Ecto neural progenitor cell (in vitro differentiated cells): ENCODE measurements at regions not wholly inside any gene's neighbourhood (a gene's known extent, or its start where the extent isn't known, plus 50 kb on each side); places are given as distances from the start of the nearest gene placed in this dataset.
A peak's percentile ranks its signal among the peaks of the same experiment; 100 is the strongest.
"Not testable (repeated sequence)": the region's sequence is repeated elsewhere in the genome, so short reads cannot be mapped to it uniquely, and the experiment has no call there.

Experiments used
- DNase-seq: peaks from one replicate; pipeline ENCODE4 v3.0.0-alpha.2; 2018; ENCODE audit warnings: low spot score

- DNase-seq, result no peak
These were observed 840.8 kb downstream of the TBC1D32 start for GRCh38 chr6:120493505-120493904.

GRCh38 chr6:120489941-120490340 is 844.3 kb downstream of the TBC1D32 start:
- DNase-seq, result no peak

- no peak for DNase-seq
These were observed 850.1 kb downstream of the TBC1D32 start for GRCh38 chr6:120484146-120484545.

- DNase-seq, result no peak
These were observed 855.6 kb downstream of the TBC1D32 start for GRCh38 chr6:120478650-120479049.

GRCh38 chr6:120473804-120474203 is 860.5 kb downstream of the TBC1D32 start:
- DNase-seq, result no peak

- no peak for DNase-seq
These were observed 865.8 kb downstream of the TBC1D32 start for GRCh38 chr6:120468486-120468885.

- no peak for DNase-seq
These were observed 882.8 kb downstream of the TBC1D32 start for GRCh38 chr6:120451508-120451907.

- DNase-seq, result no peak
These were observed 886.7 kb downstream of the TBC1D32 start for GRCh38 chr6:120447605-120448004.

- DNase-seq, result not testable (repeated sequence)
These were observed 901.4 kb downstream of the TBC1D32 start for GRCh38 chr6:120432840-120433239.

- no peak for DNase-seq
These were observed 902.4 kb downstream of the TBC1D32 start for GRCh38 chr6:120431841-120432240.

GRCh38 chr6:120411394-120411793 is 922.9 kb downstream of the TBC1D32 start:
- no peak for DNase-seq

- DNase-seq, result no peak
These were observed 923.7 kb downstream of the TBC1D32 start for GRCh38 chr6:120410586-120410985.

- no peak for DNase-seq
These were observed 926.6 kb downstream of the TBC1D32 start for GRCh38 chr6:120407696-120408095.

GRCh38 chr6:120405947-120406346 is 928.3 kb downstream of the TBC1D32 start:
- DNase-seq, result no peak

- DNase-seq, result no peak
These were observed 938.5 kb downstream of the TBC1D32 start for GRCh38 chr6:120395784-120396183.

- no peak for DNase-seq
These were observed 939.0 kb downstream of the TBC1D32 start for GRCh38 chr6:120395330-120395729.

GRCh38 chr6:120392941-120393340 is 941.3 kb downstream of the TBC1D32 start:
- DNase-seq, result no peak

GRCh38 chr6:120384671-120385070 is 949.6 kb downstream of the TBC1D32 start:
- DNase-seq, result no peak

- no peak for DNase-seq
These were observed 950.6 kb downstream of the TBC1D32 start for GRCh38 chr6:120383681-120384080.

- DNase-seq, result no peak
These were observed 955.6 kb downstream of the TBC1D32 start for GRCh38 chr6:120378582-120379220.

- DNase-seq, result no peak
These were observed 961.1 kb downstream of the TBC1D32 start for GRCh38 chr6:120373185-120373584.

GRCh38 chr6:120363429-120363828 is 970.9 kb downstream of the TBC1D32 start:
- DNase-seq, result peak; percentile 51

- DNase-seq, result not testable (repeated sequence)
These were observed 975.7 kb downstream of the TBC1D32 start for GRCh38 chr6:120358535-120358934.

- no peak for DNase-seq
These were observed 976.8 kb downstream of the TBC1D32 start for GRCh38 chr6:120357447-120357846.
